Right lobe of liver (tissue), 4 donors: ENCODE measurements at regions not wholly inside any gene's neighbourhood (a gene's known extent, or its start where the extent isn't known, plus 50 kb on each side); places are given as distances from the start of the nearest gene placed in this dataset.

ENCODE experiments used
- CTCF ChIP-seq, 4 donors: fragments of 200-600 bp in 3 of 4; fragments of 450-650 bp in 1 of 4; IDR thresholded peaks; one replicate each; pipeline versions ENCODE4 v1.5.1 to v1.8.0; 2016 to 2022; ENCODE audit warnings: antibody characterized with exemption in 4 of 4, mild to moderate bottlenecking in 2 of 4
- POLR2A ChIP-seq: fragments of 450-650 bp; IDR thresholded peaks from one replicate; pipeline ENCODE4 v1.6.1; 2017; ENCODE audit warnings: antibody characterized with exemption, mild to moderate bottlenecking
- donor health status: DM: no; HTN: no; CAD: no.
- donor health status: DM: no; HTN: no; CAD: no.
- donor health status: DM: no; HTN: yes; CAD: no.

- TF ChIP-seq CTCF (IDR thresholded peaks at IDR 0.05) = no peak
- no peak for TF ChIP-seq POLR2A
These were observed 172.8 kb downstream of the MATN1 start for GRCh38 chr1:30550365-30551220.
